IgD-negative memory B cell (primary cell): ENCODE measurements at regions not wholly inside any gene's neighbourhood (a gene's known extent, or its start where the extent isn't known, plus 50 kb on each side); places are given as distances from the start of the nearest gene placed in this dataset.
A peak's percentile ranks its signal among the peaks of the same experiment; 100 is the strongest.

Experiments
- H3K27ac Mint-ChIP-seq, 3 donors: one replicate each; pipeline ENCODE4 v1.8.0; 2020 to 2022; ENCODE audit warnings: mild to moderate bottlenecking in 3 of 3, mixed read lengths in 3 of 3, moderate library complexity in 1 of 3
- H3K27me3 Mint-ChIP-seq: one replicate; pipeline ENCODE4 v1.8.0; 2021; ENCODE audit warnings: mixed read lengths
- H3K36me3 Mint-ChIP-seq: one replicate; pipeline ENCODE4 v1.8.0; 2020; ENCODE audit warnings: mild to moderate bottlenecking, mixed read lengths
- H3K4me1 Mint-ChIP-seq, 3 donors: one replicate each; pipeline ENCODE4 v1.8.0; 2020 to 2022; ENCODE audit warnings: mixed read lengths in 3 of 3, mild to moderate bottlenecking in 1 of 3
- H3K4me3 Mint-ChIP-seq, 4 donors: one replicate each; pipeline ENCODE4 v1.8.0; 2020 to 2022; ENCODE audit warnings: mild to moderate bottlenecking in 4 of 4, mixed read lengths in 4 of 4, moderate library complexity in 3 of 4
- H3K9me3 Mint-ChIP-seq, 3 donors: one replicate each; pipeline ENCODE4 v1.8.0; 2020 to 2021; ENCODE audit warnings: mixed read lengths in 3 of 3, mild to moderate bottlenecking in 1 of 3

GRCh38 chr11:110984147-110984546 is 261.4 kb upstream of the POU2AF2 start:
- Mint-ChIP-seq H3K4me1 (no peaks in the 10 kb centered on the region), H3K27ac (no peak overlapping the region), H3K9me3 (peaks cover 4 to 8% (median 4%) of the 10 kb centered on the region in 3 donors), H3K36me3 (peaks cover 9% of the 10 kb centered on the region), H3K27me3 (peaks cover 2% of the 10 kb centered on the region), H3K4me3 (no peak overlapping the region)

GRCh38 chr11:110982214-110982613 is 263.3 kb upstream of the POU2AF2 start:
- H3K27me3 Mint-ChIP-seq: no peaks in the 10 kb centered on the region
- no peak overlapping the region for H3K27ac Mint-ChIP-seq
- peaks cover 4 to 11% (median 6%) of the 10 kb centered on the region in 3 donors for H3K9me3 Mint-ChIP-seq
- H3K4me3 Mint-ChIP-seq: no peak overlapping the region
- H3K4me1 Mint-ChIP-seq: no peaks in the 10 kb centered on the region
- peaks cover 6% of the 10 kb centered on the region for H3K36me3 Mint-ChIP-seq

- H3K4me1 Mint-ChIP-seq: peaks cover 0 to 1% (median 0%) of the 10 kb centered on the region in 3 donors
- no peak overlapping the region for H3K27ac Mint-ChIP-seq
- H3K4me3 Mint-ChIP-seq: no peak overlapping the region
- peaks cover 6% of the 10 kb centered on the region for H3K36me3 Mint-ChIP-seq
- H3K27me3 Mint-ChIP-seq: no peaks in the 10 kb centered on the region
- H3K9me3 Mint-ChIP-seq: peaks cover 4 to 11% (median 6%) of the 10 kb centered on the region in 3 donors
Observed at GRCh38 chr11:110979696-110980095, 265.8 kb upstream of the POU2AF2 start.

GRCh38 chr11:110977661-110978060 is 265.4 kb upstream of the ARHGAP20 start:
- Mint-ChIP-seq H3K4me1 (peaks cover 0 to 1% (median 0%) of the 10 kb centered on the region in 3 donors), H3K9me3 (peaks cover 6 to 11% (median 7%) of the 10 kb centered on the region in 3 donors), H3K27me3 (peaks cover 2% of the 10 kb centered on the region), H3K27ac (no peak overlapping the region), H3K36me3 (peaks cover 6% of the 10 kb centered on the region), H3K4me3 (no peak overlapping the region)

- Mint-ChIP-seq H3K9me3 (peaks cover 6 to 8% (median 7%) of the 10 kb centered on the region in 3 donors), H3K36me3 (peaks cover 8% of the 10 kb centered on the region), H3K4me3 (no peak overlapping the region), H3K4me1 (peaks cover 0 to 1% (median 0%) of the 10 kb centered on the region in 3 donors), H3K27ac (no peak overlapping the region), H3K27me3 (peaks cover 5% of the 10 kb centered on the region)
Observed at GRCh38 chr11:110974731-110975130, 262.5 kb upstream of the ARHGAP20 start.

- Mint-ChIP-seq H3K4me3 (no peak overlapping the region), H3K36me3 (peaks cover 2% of the 10 kb centered on the region), H3K9me3 (peaks cover 0 to 3% (median 1%) of the 10 kb centered on the region in 3 donors), H3K27ac (no peak overlapping the region), H3K4me1 (peaks cover 3 to 5% (median 4%) of the 10 kb centered on the region in 3 donors), H3K27me3 (peaks cover 6% of the 10 kb centered on the region)
Observed at GRCh38 chr11:110973401-110973980, 261.3 kb upstream of the ARHGAP20 start.

- H3K27me3 Mint-ChIP-seq: peaks cover 6% of the 10 kb centered on the region
- H3K36me3 Mint-ChIP-seq: peaks cover 2% of the 10 kb centered on the region
- peaks cover 0 to 1% (median 1%) of the 10 kb centered on the region in 3 donors for H3K9me3 Mint-ChIP-seq
- no peak overlapping the region for H3K27ac Mint-ChIP-seq
- H3K4me1 Mint-ChIP-seq: peaks cover 3 to 7% (median 5%) of the 10 kb centered on the region in 3 donors
- no peak overlapping the region for H3K4me3 Mint-ChIP-seq
Observed at GRCh38 chr11:110972640-110973039, 260.4 kb upstream of the ARHGAP20 start.

GRCh38 chr11:110972106-110972505 is 259.9 kb upstream of the ARHGAP20 start:
- Mint-ChIP-seq H3K4me1 (peaks cover 3 to 7% (median 5%) of the 10 kb centered on the region in 3 donors), H3K27ac (no peak overlapping the region), H3K27me3 (peaks cover 6% of the 10 kb centered on the region), H3K36me3 (peaks cover 2% of the 10 kb centered on the region), H3K9me3 (peaks cover 0 to 1% (median 1%) of the 10 kb centered on the region in 3 donors), H3K4me3 (no peak overlapping the region)

GRCh38 chr11:110971140-110971539 is 258.9 kb upstream of the ARHGAP20 start:
- Mint-ChIP-seq H3K9me3 (peaks cover 0 to 1% (median 1%) of the 10 kb centered on the region in 3 donors), H3K27ac (no peak overlapping the region), H3K27me3 (peaks cover 6% of the 10 kb centered on the region), H3K4me1 (peaks cover 3 to 7% (median 5%) of the 10 kb centered on the region in 3 donors), H3K4me3 (no peak overlapping the region), H3K36me3 (peaks cover 2% of the 10 kb centered on the region)

GRCh38 chr11:110968348-110969062 is 256.3 kb upstream of the ARHGAP20 start:
- Mint-ChIP-seq H3K27me3 (peaks cover 11% of the 10 kb centered on the region), H3K4me1 (peaks cover 3 to 7% (median 4%) of the 10 kb centered on the region in 3 donors), H3K4me3 (peak overlapping the region in 1 of 4 donors; percentile 35), H3K27ac (no peak overlapping the region), H3K36me3 (peaks cover 3% of the 10 kb centered on the region), H3K9me3 (no peaks in the 10 kb centered on the region)

GRCh38 chr11:110966131-110966530 is 253.9 kb upstream of the ARHGAP20 start:
- Mint-ChIP-seq H3K36me3 (peaks cover 3% of the 10 kb centered on the region), H3K4me1 (peaks cover 3 to 7% (median 4%) of the 10 kb centered on the region in 3 donors), H3K27me3 (peaks cover 7% of the 10 kb centered on the region), H3K27ac (no peak overlapping the region), H3K4me3 (no peak overlapping the region), H3K9me3 (peaks cover 0 to 3% (median 0%) of the 10 kb centered on the region in 3 donors)

- H3K36me3 Mint-ChIP-seq: peaks cover 1% of the 10 kb centered on the region
- no peak overlapping the region for H3K27ac Mint-ChIP-seq
- peaks cover 0 to 3% (median 0%) of the 10 kb centered on the region in 3 donors for H3K9me3 Mint-ChIP-seq
- H3K27me3 Mint-ChIP-seq: peaks cover 9% of the 10 kb centered on the region
- H3K4me3 Mint-ChIP-seq: no peak overlapping the region
- H3K4me1 Mint-ChIP-seq: no peaks in the 10 kb centered on the region
Observed at GRCh38 chr11:110962921-110963320, 250.7 kb upstream of the ARHGAP20 start.

GRCh38 chr11:110960167-110960566 is 247.9 kb upstream of the ARHGAP20 start:
- Mint-ChIP-seq H3K4me1 (no peaks in the 10 kb centered on the region), H3K9me3 (peaks cover 0 to 3% (median 0%) of the 10 kb centered on the region in 3 donors), H3K36me3 (no peaks in the 10 kb centered on the region), H3K4me3 (no peak overlapping the region), H3K27me3 (peaks cover 4% of the 10 kb centered on the region), H3K27ac (no peak overlapping the region)

- Mint-ChIP-seq H3K36me3 (no peaks in the 10 kb centered on the region), H3K27me3 (peaks cover 4% of the 10 kb centered on the region), H3K4me3 (no peak overlapping the region), H3K4me1 (no peaks in the 10 kb centered on the region), H3K27ac (no peak overlapping the region), H3K9me3 (peaks cover 0 to 3% (median 0%) of the 10 kb centered on the region in 3 donors)
Observed at GRCh38 chr11:110958216-110958615, 246.0 kb upstream of the ARHGAP20 start.

GRCh38 chr11:110955776-110956175 is 243.5 kb upstream of the ARHGAP20 start:
- H3K36me3 Mint-ChIP-seq: no peaks in the 10 kb centered on the region
- H3K27ac Mint-ChIP-seq: no peak overlapping the region
- H3K4me3 Mint-ChIP-seq: no peak overlapping the region
- H3K4me1 Mint-ChIP-seq: no peaks in the 10 kb centered on the region
- H3K27me3 Mint-ChIP-seq: peaks cover 4% of the 10 kb centered on the region
- H3K9me3 Mint-ChIP-seq: no peaks in the 10 kb centered on the region
